H1 (cell line): ENCODE measurements at regions not wholly inside any gene's neighbourhood (a gene's known extent, or its start where the extent isn't known, plus 50 kb on each side); places are given as distances from the start of the nearest gene placed in this dataset.

Experiments
- CTCF ChIA-PET: fragments of 300-600 bp; sonication (Branson Sonifier 250); formaldehyde crosslinking; loops from one replicate; lab custom pipeline; 2021; ENCODE audit not compliant: partially characterized antibody; lab: Charles Lee
- POLR2A ChIA-PET: fragments of 300-600 bp; sonication (Branson Sonifier 250); formaldehyde crosslinking; loops from one replicate; lab custom pipeline; 2021; ENCODE audit warnings: inconsistent platforms; ENCODE audit not compliant: partially characterized antibody; lab: Charles Lee
- DNase-seq, 2 experiments: peaks; one replicate each; pipeline versions ENCODE4 v3.0.0 to v3.0.0-alpha.2; 2010 to 2022; ENCODE audit warnings: low spot score in 2 of 2, low read depth in 1 of 2, mixed read lengths in 1 of 2
- FAIRE-seq: peaks from 2 replicates; lab custom pipeline; 2011; peaks lifted over from hg19 to GRCh38; lab: Jason Lieb, UNC
- H2AFZ ChIP-seq: 2 replicates; pipeline ENCODE4 v1.8.1; 2012; ENCODE audit warnings: low read length, inconsistent platforms
- H2AK5ac ChIP-seq: 2 replicates; pipeline ENCODE4 v1.6.1; 2013; ENCODE audit warnings: low read depth, low read length
- H2BK120ac ChIP-seq: replicated peaks from 2 replicates; pipeline ENCODE3; 2013; ENCODE audit warnings: low read depth, low read length, inconsistent platforms
- H2BK12ac ChIP-seq: 2 replicates; pipeline ENCODE4 v1.6.1; 2013; ENCODE audit warnings: low read depth, low read length
- H2BK15ac ChIP-seq: 2 replicates; pipeline ENCODE4 v1.6.1; 2013; ENCODE audit warnings: low read length
- H2BK20ac ChIP-seq: 2 replicates; pipeline ENCODE4 v1.6.1; 2013; ENCODE audit warnings: low read length
- H2BK5ac ChIP-seq: 2 replicates; pipeline ENCODE4 v1.6.1; 2013; ENCODE audit warnings: low read depth, low read length
- H3K14ac ChIP-seq: 2 replicates; pipeline ENCODE4 v1.6.1; 2013; ENCODE audit warnings: inconsistent platforms; ENCODE audit not compliant: insufficient read length
- H3K18ac ChIP-seq: 2 replicates; pipeline ENCODE4 v1.6.1; 2013; ENCODE audit warnings: low read length; ENCODE audit errors: extremely low read depth
- H3K23ac ChIP-seq: 2 replicates; pipeline ENCODE4 v1.6.1; 2013; ENCODE audit warnings: inconsistent platforms; ENCODE audit not compliant: insufficient read length
- H3K23me2 ChIP-seq: 2 replicates; pipeline ENCODE4 v1.6.1; 2013; ENCODE audit warnings: low read depth, low read length
- H3K27ac ChIP-seq: 2 replicates; pipeline ENCODE4 v1.6.1; 2011; ENCODE audit warnings: low read depth, low read length, inconsistent platforms
- H3K27me3 ChIP-seq, 4 experiments: replicated peaks in 1 of 4; 1 replicate in 1 of 4; 2 replicates in 3 of 4; pipeline versions ENCODE4 v1.6.1 to v1.8.1; 2011 to 2013; ENCODE audit warnings: low read length in 3 of 4, mild to moderate bottlenecking in 3 of 4, inconsistent platforms in 2 of 4, mixed read lengths in 2 of 4, moderate library complexity in 1 of 4; ENCODE audit not compliant: control insufficient read depth in 3 of 4, insufficient read depth in 3 of 4; ENCODE audit errors: extremely low read depth in 1 of 4
- H3K36me3 ChIP-seq, 4 experiments: 2 replicates each; pipeline versions ENCODE4 v1.6.1 to v1.8.1; 2011 to 2013; ENCODE audit warnings: mild to moderate bottlenecking in 4 of 4, low read length in 3 of 4, moderate library complexity in 2 of 4, control low read depth in 1 of 4, inconsistent platforms in 1 of 4; ENCODE audit not compliant: insufficient read depth in 4 of 4, control insufficient read depth in 2 of 4
- H3K4ac ChIP-seq: replicated peaks from 2 replicates; pipeline ENCODE3; 2013; ENCODE audit warnings: low read length, low read depth, mixed read lengths, inconsistent platforms; ENCODE audit not compliant: insufficient read length
- H3K4me1 ChIP-seq, 4 experiments: replicated peaks in 1 of 4; 1 replicate in 1 of 4; 2 replicates in 3 of 4; pipeline versions ENCODE4 v1.6.1 to v1.8.1; 2011 to 2013; ENCODE audit warnings: low read length in 3 of 4, inconsistent platforms in 2 of 4, mixed read lengths in 1 of 4; ENCODE audit not compliant: insufficient read depth in 4 of 4, control insufficient read depth in 3 of 4
- H3K4me2 ChIP-seq, 2 experiments: 2 replicates each; pipeline versions ENCODE4 v1.6.1 to v1.8.1; 2011 to 2013; ENCODE audit warnings: low read depth in 2 of 2, low read length in 2 of 2, control low read depth in 1 of 2, inconsistent platforms in 1 of 2, mild to moderate bottlenecking in 1 of 2; ENCODE audit not compliant: insufficient read depth in 1 of 2
- H3K4me3 ChIP-seq, 4 experiments: fragments of 200-600, 300-600 bp in 1 of 4; sonication (generic), shearing (Covaris generic), sonication (Bioruptor Twin) in 1 of 4; 2 replicates each; pipeline versions ENCODE4 v1.5.1 to v1.8.1; 2011 to 2016; ENCODE audit warnings: low read length in 4 of 4, low read depth in 3 of 4, control low read depth in 2 of 4, inconsistent platforms in 2 of 4, mild to moderate bottlenecking in 2 of 4, mixed read lengths in 1 of 4, moderate library complexity in 1 of 4; ENCODE audit not compliant: insufficient read depth in 2 of 4; ENCODE audit errors: extremely low read depth in 1 of 4
- H3K56ac ChIP-seq: replicated peaks from 2 replicates; pipeline ENCODE3; 2013; ENCODE audit warnings: low read depth, mild to moderate bottlenecking, mixed read lengths, low read length, inconsistent platforms; ENCODE audit not compliant: insufficient read length
- H3K79me1 ChIP-seq: 2 replicates; pipeline ENCODE4 v1.6.1; 2013; ENCODE audit warnings: low read depth, low read length, control low read depth
- H3K79me2 ChIP-seq, 2 experiments: 2 replicates each; pipeline versions ENCODE4 v1.6.1 to v1.8.1; 2012 to 2013; ENCODE audit warnings: low read length in 2 of 2, mild to moderate bottlenecking in 2 of 2, inconsistent platforms in 1 of 2; ENCODE audit not compliant: insufficient read depth in 2 of 2, control insufficient read depth in 1 of 2
- H3K9ac ChIP-seq, 4 experiments: replicated peaks in 1 of 4; 1 replicate in 1 of 4; 2 replicates in 3 of 4; pipeline versions ENCODE4 v1.6.1 to v1.8.1; 2011 to 2013; ENCODE audit warnings: low read depth in 3 of 4, low read length in 3 of 4, control low read depth in 2 of 4, mild to moderate bottlenecking in 2 of 4, moderate library complexity in 2 of 4, inconsistent platforms in 1 of 4; ENCODE audit errors: extremely low read depth in 1 of 4
- H3K9me3 ChIP-seq, 2 experiments: 2 replicates each; pipeline versions ENCODE4 v1.6.1 to v1.8.1; 2012 to 2013; ENCODE audit warnings: mild to moderate bottlenecking in 2 of 2, moderate library complexity in 2 of 2, control low read depth in 1 of 2, inconsistent platforms in 1 of 2, low read depth in 1 of 2, low read length in 1 of 2, mixed read lengths in 1 of 2; ENCODE audit not compliant: insufficient read depth in 2 of 2
- H4K20me1 ChIP-seq, 2 experiments: replicated peaks in 1 of 2; 2 replicates each; pipeline versions ENCODE3 to v1.8.1; 2011 to 2013; ENCODE audit warnings: inconsistent platforms in 2 of 2, low read length in 2 of 2, mild to moderate bottlenecking in 1 of 2; ENCODE audit not compliant: insufficient read depth in 2 of 2, control insufficient read depth in 1 of 2
- H4K5ac ChIP-seq: 2 replicates; pipeline ENCODE4 v1.6.1; 2013; ENCODE audit warnings: low read length, low read depth, mixed read lengths, inconsistent platforms; ENCODE audit not compliant: insufficient read length
- H4K8ac ChIP-seq: 2 replicates; pipeline ENCODE4 v1.8.0; 2013; ENCODE audit warnings: mild to moderate bottlenecking, moderate library complexity, low read length, inconsistent platforms; ENCODE audit not compliant: insufficient read depth; ENCODE audit errors: extremely low read depth
- H4K91ac ChIP-seq: replicated peaks from 2 replicates; pipeline ENCODE3; 2013; ENCODE audit warnings: low read length, mixed read lengths, inconsistent platforms; ENCODE audit not compliant: insufficient read length
- ASH2L ChIP-seq: fragments of 200-600, 300-600 bp; sonication (generic); IDR thresholded peaks from one replicate; pipeline ENCODE4 v1.7.1; 2017; ENCODE audit warnings: low read length
- ATF2 ChIP-seq: IDR thresholded peaks from 2 replicates; pipeline ENCODE4 v1.6.1; 2012; ENCODE audit warnings: low read length, inconsistent platforms
- CEBPB ChIP-seq: IDR thresholded peaks from 2 replicates; pipeline ENCODE4 v1.6.1; 2012; ENCODE audit warnings: low read depth, low read length
- CHD2 ChIP-seq: IDR thresholded peaks from 2 replicates; pipeline ENCODE4 v1.6.1; 2012; ENCODE audit warnings: low read length, improper control_type of control experiment
- CTBP2 ChIP-seq: IDR thresholded peaks from 2 replicates; pipeline ENCODE4 v1.7.0; 2011; ENCODE audit warnings: borderline replicate concordance, mild to moderate bottlenecking, moderate library complexity, mixed read lengths, low read length; ENCODE audit not compliant: insufficient read depth, insufficient read length
- KDM5A ChIP-seq: fragments of 200-600 bp; IDR thresholded peaks from 2 replicates; pipeline ENCODE4 v1.7.1; 2012; ENCODE audit warnings: mild to moderate bottlenecking, low read length, inconsistent platforms, mixed read lengths
- RBBP5 ChIP-seq: IDR thresholded peaks from 2 replicates; pipeline ENCODE4 v1.7.1; 2012; ENCODE audit warnings: low read depth, mild to moderate bottlenecking, inconsistent platforms, low read length, moderate library complexity, borderline replicate concordance
- SIX5 ChIP-seq: IDR thresholded peaks from 2 replicates; pipeline ENCODE4 v1.6.1; 2011; ENCODE audit warnings: mild to moderate bottlenecking, low read depth, low read length
- USF2 ChIP-seq: IDR thresholded peaks from 2 replicates; pipeline ENCODE4 v1.6.1; 2011; ENCODE audit warnings: low read length, improper control_type of control experiment
- YY1 ChIP-seq: IDR thresholded peaks from 2 replicates; pipeline ENCODE4 v1.6.1; 2011; ENCODE audit warnings: low read depth, mild to moderate bottlenecking, low read length
- WGBS, 2 experiments: shearing (Covaris generic) in 1 of 2; methylation state at CpG; one replicate each; pipeline versions ENCODE4 v1.1.6 to v1.1.7; 2013 to 2015; ENCODE audit warnings: low lambda C conversion rate in 2 of 2, mixed read lengths in 2 of 2, inconsistent platforms in 1 of 2, low coverage in 1 of 2, missing lambda C conversion rate in 1 of 2; ENCODE audit not compliant: insufficient replicate concordance in 2 of 2, insufficient coverage in 1 of 2, insufficient read length in 1 of 2; ENCODE audit errors: extremely low coverage in 1 of 2, missing lambda C conversion rate in 1 of 2; 5-methylcytosine and 5-hydroxymethylcytosine counted together

GRCh38 chr12:75921622-75922289, 109.8 kb downstream of the PHLDA1 start:
- H3K27ac ChIP-seq = no peak overlapping the region
- FAIRE-seq = no peak
- no peak overlapping the region for H3K56ac ChIP-seq
- H3K27me3 ChIP-seq = no peaks in the 10 kb centered on the region
- H2BK20ac ChIP-seq = no peak overlapping the region
- H4K20me1 ChIP-seq = no peaks in the 10 kb centered on the region
- peaks cover 14% of the 10 kb centered on the region in 2 experiments; a peak in 3 of 4 replicates for H3K9me3 ChIP-seq
- H2BK12ac ChIP-seq = no peak overlapping the region
- no peaks in the 10 kb centered on the region for H3K79me2 ChIP-seq
- no peak overlapping the region for H3K23ac ChIP-seq
- no peak overlapping the region for H4K5ac ChIP-seq
- no peak overlapping the region for H3K4me2 ChIP-seq
- no peak for DNase-seq
- H3K36me3 ChIP-seq = 0 out of 8 replicates have a peak, but pooled peaks cover 0 to 4% (median 0%) of the 10 kb centered on the region in 4 experiments
- H3K4me1 ChIP-seq = 0 out of 7 replicates have a peak, but pooled peaks cover 0 to 3% (median under 1%) of the 10 kb centered on the region in 4 experiments
- 90% methylated on average over 9 of the region's 9 CpGs; no CpG with 5 or more reads in 1 of the 2 experiments for WGBS, 2 experiments
- H3K4ac ChIP-seq = no peak overlapping the region
- H3K4me3 ChIP-seq = no peak overlapping the region
- H3K18ac ChIP-seq = no peak overlapping the region
- H2BK120ac ChIP-seq = no peak overlapping the region
- CTCF ChIA-PET = interaction anchor here (0.6 to 1.4 kb wide), 3 partner anchors 9 to 857 kb away, joined by 3 to 4 read pairs (median 3); no protein-coding TSS in a partner anchor
- POLR2A ChIA-PET = interaction anchor here (1.1 kb wide), 1 partner anchor 12 kb away, joined by 3 read pairs; no protein-coding TSS in a partner anchor
- H2BK15ac ChIP-seq = no peak overlapping the region
- no peak overlapping the region for H2AK5ac ChIP-seq
- no peak overlapping the region for H3K14ac ChIP-seq
- no peak overlapping the region; a peak in 1 of 7 replicates for H3K9ac ChIP-seq
- H4K91ac ChIP-seq = no peak overlapping the region
- no peak overlapping the region for H2BK5ac ChIP-seq
- no peak overlapping the region; the same call in 1 of the 2 replicates for H2AFZ ChIP-seq
- H3K23me2 ChIP-seq = no peaks in the 10 kb centered on the region; the same call in 1 of the 2 replicates
- no peaks in the 10 kb centered on the region for H3K79me1 ChIP-seq
- H4K8ac ChIP-seq = no peak overlapping the region
- TF ChIP-seq KDM5A = no peak
- no peak for TF ChIP-seq CHD2
- TF ChIP-seq ASH2L = no peak
- no peak for TF ChIP-seq CEBPB
- no peak for TF ChIP-seq CTBP2
- TF ChIP-seq ATF2 = no peak
- no peak for TF ChIP-seq RBBP5
- TF ChIP-seq SIX5 = no peak
- TF ChIP-seq USF2 = no peak
- TF ChIP-seq YY1 = no peak
